PC-9 (cell line): ENCODE measurements at regions not wholly inside any gene's neighbourhood (a gene's known extent, or its start where the extent isn't known, plus 50 kb on each side); places are given as distances from the start of the nearest gene placed in this dataset.

ENCODE experiments used
- CTCF ChIP-seq: fragments of 200-600 bp; sonication (generic); conservative IDR thresholded peaks from 2 replicates; pipeline ENCODE4 v1.6.1; 2017; ENCODE audit warnings: mixed run types, antibody characterized with exemption, mild to moderate bottlenecking, moderate library complexity
- EZH2 ChIP-seq: fragments of 200-600 bp; sonication (generic); IDR thresholded peaks from 2 replicates; pipeline ENCODE4 v1.8.0; 2017; ENCODE audit warnings: antibody characterized with exemption, low read depth

GRCh38 chr13:19324325-19324724 lies 142.7 kb upstream of the TUBA3C start:
- TF ChIP-seq CTCF = no peak
- TF ChIP-seq EZH2 = no peak
